ENCODE measurements at regions not wholly inside any gene's neighbourhood (a gene's known extent, or its start where the extent isn't known, plus 50 kb on each side); places are given as distances from the start of the nearest gene placed in this dataset.

- TF ChIP-seq, protein P1, sequence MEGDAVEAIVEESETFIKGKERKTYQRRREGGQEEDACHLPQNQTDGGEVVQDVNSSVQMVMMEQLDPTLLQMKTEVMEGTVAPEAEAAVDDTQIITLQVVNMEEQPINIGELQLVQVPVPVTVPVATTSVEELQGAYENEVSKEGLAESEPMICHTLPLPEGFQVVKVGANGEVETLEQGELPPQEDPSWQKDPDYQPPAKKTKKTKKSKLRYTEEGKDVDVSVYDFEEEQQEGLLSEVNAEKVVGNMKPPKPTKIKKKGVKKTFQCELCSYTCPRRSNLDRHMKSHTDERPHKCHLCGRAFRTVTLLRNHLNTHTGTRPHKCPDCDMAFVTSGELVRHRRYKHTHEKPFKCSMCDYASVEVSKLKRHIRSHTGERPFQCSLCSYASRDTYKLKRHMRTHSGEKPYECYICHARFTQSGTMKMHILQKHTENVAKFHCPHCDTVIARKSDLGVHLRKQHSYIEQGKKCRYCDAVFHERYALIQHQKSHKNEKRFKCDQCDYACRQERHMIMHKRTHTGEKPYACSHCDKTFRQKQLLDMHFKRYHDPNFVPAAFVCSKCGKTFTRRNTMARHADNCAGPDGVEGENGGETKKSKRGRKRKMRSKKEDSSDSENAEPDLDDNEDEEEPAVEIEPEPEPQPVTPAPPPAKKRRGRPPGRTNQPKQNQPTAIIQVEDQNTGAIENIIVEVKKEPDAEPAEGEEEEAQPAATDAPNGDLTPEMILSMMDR (conservative IDR thresholded peaks at IDR 0.05; ENCODE audit: low read depth, low read length), result no peak
- no peak overlapping the region for H3K4me3 ChIP-seq (ENCODE audit: low read depth, low read length)
- no peak for DNase-seq (ENCODE audit: low read depth)
These were observed 239.7 kb upstream of the API5 start for GRCh38 chr11:43072096-43072495.

GRCh38 chr11:43072911-43073310, 238.9 kb upstream of the API5 start:
- TF ChIP-seq, protein P1 (conservative IDR thresholded peaks at IDR 0.05; ENCODE audit: low read depth, low read length), result no peak
- no peak for DNase-seq (ENCODE audit: low read depth)
- no peak overlapping the region for H3K4me3 ChIP-seq (ENCODE audit: low read depth, low read length)

- DNase-seq (ENCODE audit: low read depth), result no peak
- H3K4me3 ChIP-seq (ENCODE audit: low read depth, low read length), result no peak overlapping the region
- TF ChIP-seq, protein P1 (conservative IDR thresholded peaks at IDR 0.05; ENCODE audit: low read depth, low read length), result no peak
These were observed 237.0 kb upstream of the API5 start for GRCh38 chr11:43074810-43075209.

DNA sequence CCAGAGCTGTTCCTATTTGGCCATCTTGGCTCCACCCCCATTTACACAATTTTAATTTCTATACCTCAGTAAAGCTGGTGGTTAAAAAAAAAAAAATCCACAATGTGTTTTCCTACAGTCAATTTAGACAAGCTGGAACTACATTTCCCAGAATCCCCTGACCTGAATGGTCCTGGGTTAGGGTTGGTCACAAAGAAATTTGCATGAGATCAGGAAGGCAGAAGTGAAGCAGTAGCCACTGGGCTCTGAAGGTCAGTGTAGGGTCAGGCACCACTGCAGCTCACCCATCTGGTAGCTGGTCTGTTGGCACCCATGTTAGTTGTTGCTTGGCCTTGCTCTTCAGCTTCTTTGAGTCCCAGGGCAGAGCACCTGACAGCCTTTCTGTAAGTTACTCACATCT, 210.7 kb upstream of the API5 start:
- TF ChIP-seq, protein P1 (conservative IDR thresholded peaks at IDR 0.05; ENCODE audit: low read depth, low read length), result no peak

DNA sequence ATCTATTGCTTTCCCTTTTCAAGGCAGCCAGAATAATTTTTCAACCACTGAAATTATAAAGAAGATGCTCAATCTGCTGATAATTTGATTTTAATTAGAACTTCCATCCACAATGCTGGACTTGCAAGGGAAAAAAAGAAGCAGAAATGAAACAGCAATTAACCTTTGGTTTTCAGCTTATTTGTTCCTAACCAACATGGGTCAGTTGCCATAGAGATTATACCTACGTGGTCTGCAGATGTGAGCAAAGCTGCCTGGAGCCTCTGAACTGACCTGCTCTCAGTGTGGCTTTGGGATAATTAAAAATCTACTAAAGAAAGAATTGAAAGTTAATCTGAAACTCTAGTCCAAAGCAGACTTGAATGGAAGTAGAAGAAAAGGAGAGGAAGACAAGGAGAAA, 195.7 kb upstream of the API5 start:
- no peak overlapping the region for H3K4me3 ChIP-seq (ENCODE audit: low read depth, low read length)
- DNase-seq (ENCODE audit: low read depth), result no peak
- TF ChIP-seq, protein P1 (conservative IDR thresholded peaks at IDR 0.05; ENCODE audit: low read depth, low read length), result no peak

More for the DNA sequence above, 210.7 kb upstream of the API5 start:
- H3K4me3 ChIP-seq (ENCODE audit: low read depth, low read length), result no peak overlapping the region
- no peak for DNase-seq (ENCODE audit: low read depth)

GRCh38 chr11:43119275-43119970, 192.4 kb upstream of the API5 start:
- DNase-seq (ENCODE audit: low read depth), result no peak
- H3K4me3 ChIP-seq (ENCODE audit: low read depth, low read length), result no peak overlapping the region
- TF ChIP-seq, protein P1 (conservative IDR thresholded peaks at IDR 0.05; ENCODE audit: low read depth, low read length), result no peak

DNA sequence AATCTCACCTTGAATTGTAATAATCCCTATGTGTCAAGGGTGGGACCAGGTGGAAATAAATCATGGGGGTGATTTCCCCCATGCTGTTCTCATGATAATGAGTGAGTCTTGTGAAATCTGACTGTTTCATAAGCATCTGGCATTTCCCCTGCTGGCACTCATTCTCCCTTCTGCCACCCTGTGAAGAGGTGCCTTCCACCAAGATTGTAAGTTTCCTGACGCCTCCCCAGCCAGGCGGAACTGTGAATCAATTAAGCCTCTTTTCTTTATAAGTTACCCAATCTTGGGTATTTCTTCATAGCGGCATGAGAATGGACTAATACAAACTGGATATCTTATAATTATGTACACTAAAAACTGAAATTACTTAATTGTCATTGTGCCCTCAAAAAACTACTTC, 189.2 kb upstream of the API5 start:
- TF ChIP-seq, protein P1 (conservative IDR thresholded peaks at IDR 0.05; ENCODE audit: low read depth, low read length), result no peak
- no peak overlapping the region for H3K4me3 ChIP-seq (ENCODE audit: low read depth, low read length)
- no peak for DNase-seq (ENCODE audit: low read depth)
